ENCODE measurements at regions not wholly inside any gene's neighbourhood (a gene's known extent, or its start where the extent isn't known, plus 50 kb on each side); places are given as distances from the start of the nearest gene placed in this dataset.
"Not testable (repeated sequence)": the region's sequence is repeated elsewhere in the genome, so short reads cannot be mapped to it uniquely, and the experiment has no call there.

DNA sequence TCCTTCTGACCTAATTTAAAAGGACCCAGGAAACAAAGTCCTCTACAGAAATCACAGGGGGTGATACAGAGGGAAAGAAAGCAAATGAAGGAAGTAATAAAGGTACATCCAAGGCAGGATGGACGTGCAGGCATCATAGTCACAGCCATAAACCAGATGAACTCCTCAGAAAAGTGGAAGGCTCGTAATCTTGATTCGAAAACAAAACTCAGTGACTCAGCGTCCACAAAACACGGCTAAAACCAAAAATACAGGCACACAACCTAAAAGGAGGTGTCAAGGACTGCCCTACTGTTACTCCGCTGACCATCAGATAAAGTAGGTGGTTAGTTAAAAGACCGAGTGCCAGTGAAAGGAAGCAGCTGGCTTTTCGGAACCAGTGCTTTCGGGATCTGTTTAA is 81.5 kb downstream of the TRIM69 start:
- H4K20me1 ChIP-seq (ENCODE audit: insufficient read depth, low read length); H3K9ac ChIP-seq (ENCODE audit: low read length); H3K36me3 ChIP-seq (replicated peaks; ENCODE audit: low read depth, low read length); H3K79me2 ChIP-seq (ENCODE audit: low read length); H3K4me3 ChIP-seq (ENCODE audit: low read length); H3K27ac ChIP-seq (ENCODE audit: low read length); H2AFZ ChIP-seq (ENCODE audit: low read depth, low read length); H3K9me3 ChIP-seq (ENCODE audit: insufficient read depth, low read length); H3K27me3 ChIP-seq (ENCODE audit: low read depth, low read length); H3K4me2 ChIP-seq (ENCODE audit: low read length): not testable (repeated sequence)
- peaks cover 15% of the 10 kb centered on the region for H3K4me1 ChIP-seq (ENCODE audit: low read length)

DNA sequence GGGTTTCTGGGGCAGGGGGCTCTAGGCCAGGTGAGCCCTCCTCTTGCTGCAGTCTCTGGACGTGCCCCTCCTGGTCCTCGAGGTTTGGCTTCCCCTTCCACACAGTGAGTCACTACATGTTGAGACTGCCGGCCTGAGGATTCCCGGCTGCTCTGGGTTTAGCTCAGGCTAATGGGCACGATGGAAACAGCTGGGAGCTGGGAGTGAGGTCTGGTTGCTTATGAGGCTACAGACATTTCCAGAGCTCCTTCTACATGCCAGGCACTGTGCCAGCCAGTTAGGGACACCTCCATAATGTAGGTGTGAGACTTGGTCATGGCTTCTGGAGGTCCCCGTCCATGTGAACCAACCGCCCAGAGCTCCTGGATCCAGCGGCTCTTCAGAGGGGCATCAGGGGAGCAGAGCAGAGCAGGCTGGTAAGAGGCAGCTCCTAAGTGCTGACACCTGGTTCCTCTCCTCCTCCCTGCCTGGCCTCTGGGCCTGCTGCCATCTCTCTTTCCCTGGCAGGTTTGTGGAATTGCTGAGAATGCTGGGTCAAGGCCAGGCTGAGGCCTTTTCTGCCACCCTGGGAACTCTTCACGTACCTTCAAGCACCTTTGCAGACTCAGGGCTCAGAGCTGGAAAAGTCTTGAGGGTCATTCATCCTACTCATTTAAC is 83.1 kb downstream of the TRIM69 start:
- H3K9me3 ChIP-seq (ENCODE audit: insufficient read depth, low read length); H3K4me2 ChIP-seq (ENCODE audit: low read length); H2AFZ ChIP-seq (ENCODE audit: low read depth, low read length); H3K4me3 ChIP-seq (ENCODE audit: low read length); H3K27ac ChIP-seq (ENCODE audit: low read length); H4K20me1 ChIP-seq (ENCODE audit: insufficient read depth, low read length); H3K4me1 ChIP-seq (ENCODE audit: low read length); H3K27me3 ChIP-seq (ENCODE audit: low read depth, low read length); H3K9ac ChIP-seq (ENCODE audit: low read length); H3K36me3 ChIP-seq (replicated peaks; ENCODE audit: low read depth, low read length); H3K79me2 ChIP-seq (ENCODE audit: low read length): not testable (repeated sequence)

DNA sequence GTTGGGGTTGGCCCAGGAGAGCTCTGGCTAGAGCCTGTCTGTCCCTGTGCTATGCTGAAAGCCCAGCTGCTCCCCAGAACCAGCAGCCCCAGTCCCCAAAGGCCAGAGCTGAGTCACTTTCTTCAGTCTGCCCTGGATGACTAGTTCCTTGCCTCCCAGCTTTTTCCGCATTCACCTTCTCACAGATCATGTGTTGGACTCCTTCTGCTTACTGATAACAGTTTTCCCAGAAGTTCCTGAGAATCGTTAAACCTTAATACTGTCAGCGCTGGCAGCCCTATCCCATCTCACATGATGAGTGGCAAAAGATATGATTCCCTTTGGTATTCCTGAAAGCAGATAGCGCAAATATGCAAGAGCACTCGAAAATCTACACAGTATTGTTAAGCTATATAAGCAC is 84.2 kb downstream of the TRIM69 start:
- not testable (repeated sequence) for H4K20me1 ChIP-seq (ENCODE audit: insufficient read depth, low read length); H3K79me2 ChIP-seq (ENCODE audit: low read length); H3K27me3 ChIP-seq (ENCODE audit: low read depth, low read length); H3K9ac ChIP-seq (ENCODE audit: low read length); H3K27ac ChIP-seq (ENCODE audit: low read length); H3K4me2 ChIP-seq (ENCODE audit: low read length); H3K9me3 ChIP-seq (ENCODE audit: insufficient read depth, low read length); H2AFZ ChIP-seq (ENCODE audit: low read depth, low read length); H3K4me3 ChIP-seq (ENCODE audit: low read length); H3K4me1 ChIP-seq (ENCODE audit: low read length); H3K36me3 ChIP-seq (replicated peaks; ENCODE audit: low read depth, low read length)

- not testable (repeated sequence) for H3K36me3 ChIP-seq (replicated peaks; ENCODE audit: low read depth, low read length); H3K9ac ChIP-seq (ENCODE audit: low read length); H2AFZ ChIP-seq (ENCODE audit: low read depth, low read length)
Observed at GRCh38 chr15:44820967-44821366, 84.6 kb downstream of the TRIM69 start.

DNA sequence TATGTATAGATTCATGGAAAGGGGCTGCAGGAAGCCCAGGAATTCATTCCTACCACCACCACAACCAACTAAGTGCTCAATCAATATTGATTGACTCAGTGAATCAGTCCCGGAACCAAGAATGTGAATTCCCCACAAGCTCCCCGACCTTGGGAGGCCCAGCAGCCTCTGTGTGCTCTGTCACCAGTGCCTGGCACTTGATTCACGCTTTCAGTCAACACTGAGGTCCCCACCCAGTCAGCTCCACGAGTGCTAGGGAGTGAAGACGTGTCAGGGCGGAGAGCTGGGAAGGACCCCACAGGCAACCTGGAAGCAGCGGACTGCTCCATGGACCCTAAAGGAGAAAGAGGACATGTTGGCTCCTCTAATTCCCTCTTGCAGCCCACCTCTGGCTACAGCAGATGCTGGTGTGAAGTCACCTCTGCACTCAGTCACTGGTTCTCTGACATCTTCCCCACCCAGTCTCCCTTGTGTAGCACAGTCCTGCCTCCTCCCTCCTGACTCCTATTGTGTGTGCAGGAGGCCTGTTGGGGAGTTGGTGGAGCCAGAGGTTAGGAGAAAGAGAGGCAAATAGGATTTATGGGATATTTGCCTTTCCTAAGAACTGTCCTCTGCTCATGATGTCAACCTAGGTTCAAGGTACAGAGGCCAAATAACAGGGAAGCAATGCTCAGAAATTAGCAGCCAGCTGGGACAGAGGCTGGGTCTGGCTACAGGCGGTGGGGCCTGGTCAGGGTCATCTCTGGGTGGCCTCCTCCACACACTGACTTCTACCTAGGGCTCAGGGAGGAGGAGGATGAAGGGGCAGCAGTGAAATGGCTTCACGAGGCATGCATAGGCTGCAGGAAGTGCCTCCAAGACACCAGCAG is 88.2 kb downstream of the TRIM69 start:
- not testable (repeated sequence) for H3K9ac ChIP-seq (ENCODE audit: low read length); H3K4me2 ChIP-seq (ENCODE audit: low read length); H3K4me3 ChIP-seq (ENCODE audit: low read length); H2AFZ ChIP-seq (ENCODE audit: low read depth, low read length); H3K27ac ChIP-seq (ENCODE audit: low read length); H3K36me3 ChIP-seq (replicated peaks; ENCODE audit: low read depth, low read length); H3K4me1 ChIP-seq (ENCODE audit: low read length); H3K27me3 ChIP-seq (ENCODE audit: low read depth, low read length); H4K20me1 ChIP-seq (ENCODE audit: insufficient read depth, low read length); H3K79me2 ChIP-seq (ENCODE audit: low read length); H3K9me3 ChIP-seq (ENCODE audit: insufficient read depth, low read length)

More at GRCh38 chr15:44820967-44821366, 84.6 kb downstream of the TRIM69 start:
- not testable (repeated sequence) for H3K27ac ChIP-seq (ENCODE audit: low read length); H3K4me3 ChIP-seq (ENCODE audit: low read length); H3K4me2 ChIP-seq (ENCODE audit: low read length); H3K9me3 ChIP-seq (ENCODE audit: insufficient read depth, low read length); H3K79me2 ChIP-seq (ENCODE audit: low read length); H3K27me3 ChIP-seq (ENCODE audit: low read depth, low read length); H3K4me1 ChIP-seq (ENCODE audit: low read length); H4K20me1 ChIP-seq (ENCODE audit: insufficient read depth, low read length)

DNA sequence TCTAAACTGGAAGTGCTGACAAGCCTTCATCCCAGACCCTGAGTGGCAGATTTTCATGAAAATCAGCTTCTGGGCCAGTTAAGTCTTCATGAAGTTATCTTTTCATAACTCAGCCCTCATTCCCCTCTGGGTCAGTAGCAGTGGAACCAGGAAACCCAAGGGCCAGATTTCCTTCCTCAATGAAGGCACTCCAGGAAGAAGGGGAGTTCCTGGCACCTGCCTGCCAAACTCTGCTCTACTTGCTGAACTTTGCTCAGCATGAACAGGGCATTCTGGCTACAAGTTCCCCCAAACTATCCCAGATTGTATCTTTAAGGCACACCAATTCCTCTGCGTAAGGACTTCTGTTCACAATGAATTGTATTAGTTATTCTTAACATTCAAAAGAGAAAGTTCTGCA is 90.3 kb downstream of the TRIM69 start:
- not testable (repeated sequence) for H2AFZ ChIP-seq (ENCODE audit: low read depth, low read length); H3K27ac ChIP-seq (ENCODE audit: low read length); H3K4me1 ChIP-seq (ENCODE audit: low read length); H3K9me3 ChIP-seq (ENCODE audit: insufficient read depth, low read length); H3K27me3 ChIP-seq (ENCODE audit: low read depth, low read length); H3K79me2 ChIP-seq (ENCODE audit: low read length); H3K4me2 ChIP-seq (ENCODE audit: low read length); H3K36me3 ChIP-seq (replicated peaks; ENCODE audit: low read depth, low read length); H3K4me3 ChIP-seq (ENCODE audit: low read length); H4K20me1 ChIP-seq (ENCODE audit: insufficient read depth, low read length); H3K9ac ChIP-seq (ENCODE audit: low read length)

DNA sequence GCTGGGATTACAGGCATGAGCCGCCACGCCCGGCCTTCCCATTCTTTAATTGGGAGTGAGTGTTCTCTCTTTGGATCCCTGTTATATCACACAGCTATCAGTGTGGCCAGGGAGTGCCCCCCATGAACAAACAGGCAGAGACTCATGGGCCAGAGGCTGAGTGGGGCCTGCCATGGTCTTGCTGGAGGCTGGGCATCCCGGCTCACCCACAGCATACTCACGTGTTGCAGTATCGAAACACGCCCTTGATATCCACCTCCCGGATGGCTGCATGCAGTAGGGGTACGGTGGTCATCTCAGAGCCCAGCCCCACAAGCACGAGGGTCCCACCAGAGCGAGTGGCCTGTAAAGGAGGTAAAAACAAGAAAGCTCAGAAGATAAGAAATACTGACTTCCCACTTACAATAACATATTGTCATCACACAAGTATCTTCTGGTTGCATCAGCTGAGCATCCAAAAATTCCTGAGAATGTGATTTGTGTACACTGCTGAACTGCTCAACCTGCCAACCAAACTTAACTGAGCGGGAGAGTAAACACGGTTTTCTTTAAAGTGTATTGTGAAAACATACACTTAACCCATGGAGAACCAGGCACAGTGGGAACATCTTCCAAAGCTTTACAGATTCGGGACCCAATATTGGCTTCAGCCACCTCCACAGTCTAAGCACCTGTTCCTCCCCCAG is 92.0 kb downstream of the TRIM69 start:
- not testable (repeated sequence) for H3K4me3 ChIP-seq (ENCODE audit: low read length); H3K9ac ChIP-seq (ENCODE audit: low read length); H4K20me1 ChIP-seq (ENCODE audit: insufficient read depth, low read length); H3K36me3 ChIP-seq (replicated peaks; ENCODE audit: low read depth, low read length); H3K79me2 ChIP-seq (ENCODE audit: low read length); H2AFZ ChIP-seq (ENCODE audit: low read depth, low read length); H3K9me3 ChIP-seq (ENCODE audit: insufficient read depth, low read length); H3K27me3 ChIP-seq (ENCODE audit: low read depth, low read length); H3K27ac ChIP-seq (ENCODE audit: low read length); H3K4me2 ChIP-seq (ENCODE audit: low read length); H3K4me1 ChIP-seq (ENCODE audit: low read length)

- H3K27me3 ChIP-seq (ENCODE audit: low read depth, low read length); H3K36me3 ChIP-seq (replicated peaks; ENCODE audit: low read depth, low read length); H3K79me2 ChIP-seq (ENCODE audit: low read length); H2AFZ ChIP-seq (ENCODE audit: low read depth, low read length); H3K27ac ChIP-seq (ENCODE audit: low read length); H3K4me1 ChIP-seq (ENCODE audit: low read length); H4K20me1 ChIP-seq (ENCODE audit: insufficient read depth, low read length); H3K9me3 ChIP-seq (ENCODE audit: insufficient read depth, low read length); H3K9ac ChIP-seq (ENCODE audit: low read length); H3K4me3 ChIP-seq (ENCODE audit: low read length); H3K4me2 ChIP-seq (ENCODE audit: low read length): not testable (repeated sequence)
Observed at GRCh38 chr15:44829150-44829549, 92.8 kb downstream of the TRIM69 start.

DNA sequence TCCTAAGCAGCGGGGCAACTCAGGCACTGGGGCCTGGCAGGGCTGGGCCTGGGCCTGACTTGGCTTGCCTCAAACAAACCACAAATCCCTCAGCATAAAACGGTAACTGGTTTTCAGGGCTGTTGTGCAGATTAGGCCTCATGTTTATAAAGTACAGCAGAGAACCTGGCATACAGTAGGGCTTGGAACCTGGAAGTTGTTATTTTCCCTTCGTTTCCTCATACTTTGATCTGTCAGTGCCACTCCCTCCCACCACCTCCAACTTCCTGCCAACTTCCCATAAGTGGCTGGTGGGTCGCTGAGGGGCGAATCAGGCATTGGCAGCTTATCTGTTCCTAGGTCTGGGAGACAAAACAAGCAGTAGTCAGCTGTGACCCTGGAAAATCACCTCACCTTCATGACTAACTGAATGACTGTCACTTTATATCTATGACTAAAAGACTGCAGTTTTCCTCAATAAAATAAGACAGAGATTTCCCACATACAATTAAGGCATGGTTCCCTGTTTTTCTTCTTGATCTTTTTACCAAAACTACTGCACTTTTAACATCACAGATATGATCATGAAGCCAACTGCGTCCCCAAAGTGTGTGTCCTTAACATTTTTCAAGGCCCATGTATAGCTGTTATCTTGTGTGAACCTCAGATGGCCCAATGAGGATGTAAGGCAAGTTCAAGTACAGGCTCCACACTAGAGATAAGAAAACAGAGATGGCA is 94.5 kb downstream of the TRIM69 start:
- not testable (repeated sequence) for H3K36me3 ChIP-seq (replicated peaks; ENCODE audit: low read depth, low read length); H3K27ac ChIP-seq (ENCODE audit: low read length); H3K4me1 ChIP-seq (ENCODE audit: low read length); H3K79me2 ChIP-seq (ENCODE audit: low read length); H3K9me3 ChIP-seq (ENCODE audit: insufficient read depth, low read length); H3K4me3 ChIP-seq (ENCODE audit: low read length); H3K9ac ChIP-seq (ENCODE audit: low read length); H3K27me3 ChIP-seq (ENCODE audit: low read depth, low read length); H4K20me1 ChIP-seq (ENCODE audit: insufficient read depth, low read length); H3K4me2 ChIP-seq (ENCODE audit: low read length); H2AFZ ChIP-seq (ENCODE audit: low read depth, low read length)
